RWPE2 (cell line): ENCODE measurements at regions not wholly inside any gene's neighbourhood (a gene's known extent, or its start where the extent isn't known, plus 50 kb on each side); places are given as distances from the start of the nearest gene placed in this dataset.
A peak's percentile ranks its signal among the peaks of the same experiment; 100 is the strongest.
"Not testable (repeated sequence)": the region's sequence is repeated elsewhere in the genome, so short reads cannot be mapped to it uniquely, and the experiment has no call there.

ENCODE experiments used
- ATAC-seq: fragments of 200-7000 bp; cut with Tn5 transposase; 3 replicates; pipeline ENCODE4 v1.9.1; 2021; ENCODE audit warnings: low read depth
- DNase-seq: peaks from one replicate; pipeline ENCODE4 v3.0.0-alpha.2; 2020; ENCODE audit warnings: low spot score
- H3K27ac ChIP-seq: fragments of 450-650 bp; 2 replicates; pipeline ENCODE4 v1.5.1; 2017; ENCODE audit warnings: mild to moderate bottlenecking; ENCODE audit not compliant: poor library complexity, severe bottlenecking
- H3K27me3 ChIP-seq: fragments of 250-450 bp; sonication (Bioruptor Pico); 2 replicates; pipeline ENCODE4 v1.5.1; 2021; ENCODE audit warnings: mild to moderate bottlenecking, moderate library complexity; ENCODE audit not compliant: insufficient read depth, poor library complexity, severe bottlenecking
- H3K36me3 ChIP-seq: fragments of 250-450 bp; sonication (Bioruptor Pico); 2 replicates; pipeline ENCODE4 v1.5.1; 2020; ENCODE audit warnings: low read depth, mild to moderate bottlenecking, moderate library complexity
- H3K4me1 ChIP-seq: fragments of 250-450 bp; sonication (Bioruptor Pico); 2 replicates; pipeline ENCODE4 v1.5.1; 2021; ENCODE audit warnings: mild to moderate bottlenecking, moderate library complexity; ENCODE audit not compliant: insufficient read depth, poor library complexity, severe bottlenecking
- H3K4me3 ChIP-seq: fragments of 250-450 bp; sonication (Bioruptor Pico); 2 replicates; pipeline ENCODE4 v1.5.1; 2021; ENCODE audit warnings: mild to moderate bottlenecking, moderate library complexity; ENCODE audit not compliant: severe bottlenecking
- H3K9me3 ChIP-seq: fragments of 250-450 bp; sonication (Bioruptor Pico); 2 replicates; pipeline ENCODE4 v1.5.1; 2021; ENCODE audit warnings: mild to moderate bottlenecking, moderate library complexity; ENCODE audit not compliant: severe bottlenecking

GRCh38 chr1:146672608-146673007 lies 265.5 kb upstream of the NBPF12 start:
- H3K27me3 ChIP-seq, H3K36me3 ChIP-seq, H3K4me1 ChIP-seq, H3K9me3 ChIP-seq, H3K27ac ChIP-seq, H3K4me3 ChIP-seq, DNase-seq: not testable (repeated sequence)
- ATAC-seq = peak; percentile 86

GRCh38 chr1:146671588-146671987 lies 266.5 kb upstream of the NBPF12 start:
- DNase-seq, H3K27ac ChIP-seq, H3K4me3 ChIP-seq, H3K27me3 ChIP-seq, H3K36me3 ChIP-seq, H3K9me3 ChIP-seq, ATAC-seq, H3K4me1 ChIP-seq: not testable (repeated sequence)

GRCh38 chr1:146670832-146671566 lies 267.1 kb upstream of the NBPF12 start:
- H3K27ac ChIP-seq, H3K27me3 ChIP-seq, H3K9me3 ChIP-seq, H3K4me1 ChIP-seq, ATAC-seq, DNase-seq, H3K4me3 ChIP-seq, H3K36me3 ChIP-seq: not testable (repeated sequence)

- not testable (repeated sequence) for DNase-seq, H3K9me3 ChIP-seq, H3K4me1 ChIP-seq, H3K4me3 ChIP-seq, H3K27ac ChIP-seq, ATAC-seq, H3K36me3 ChIP-seq, H3K27me3 ChIP-seq
Measured at GRCh38 chr1:146666275-146666674, 271.8 kb upstream of the NBPF12 start.

GRCh38 chr1:146660242-146660641 lies 277.9 kb upstream of the NBPF12 start:
- not testable (repeated sequence) for H3K36me3 ChIP-seq, H3K9me3 ChIP-seq, H3K27ac ChIP-seq, DNase-seq, ATAC-seq, H3K27me3 ChIP-seq, H3K4me3 ChIP-seq, H3K4me1 ChIP-seq

- not testable (repeated sequence) for H3K36me3 ChIP-seq, DNase-seq, H3K4me3 ChIP-seq, H3K4me1 ChIP-seq, ATAC-seq, H3K9me3 ChIP-seq, H3K27me3 ChIP-seq, H3K27ac ChIP-seq
Measured at GRCh38 chr1:146656356-146657060, 281.6 kb upstream of the NBPF12 start.

- H3K4me3 ChIP-seq, ATAC-seq, H3K36me3 ChIP-seq, H3K27ac ChIP-seq, H3K4me1 ChIP-seq, DNase-seq, H3K27me3 ChIP-seq, H3K9me3 ChIP-seq: not testable (repeated sequence)
Measured at GRCh38 chr1:146654763-146655162, 283.4 kb upstream of the NBPF12 start.

- H3K27me3 ChIP-seq, H3K36me3 ChIP-seq, H3K9me3 ChIP-seq, H3K4me3 ChIP-seq, H3K4me1 ChIP-seq, H3K27ac ChIP-seq, DNase-seq, ATAC-seq: not testable (repeated sequence)
Measured at GRCh38 chr1:146645978-146646604, 292.0 kb upstream of the NBPF12 start.

- H3K9me3 ChIP-seq, H3K36me3 ChIP-seq, H3K4me1 ChIP-seq, H3K27ac ChIP-seq, ATAC-seq, DNase-seq, H3K4me3 ChIP-seq, H3K27me3 ChIP-seq: not testable (repeated sequence)
Measured at GRCh38 chr1:146641534-146641933, 296.6 kb upstream of the NBPF12 start.

GRCh38 chr1:146640671-146641070 lies 297.5 kb upstream of the NBPF12 start:
- H3K27ac ChIP-seq, H3K4me1 ChIP-seq, H3K36me3 ChIP-seq, H3K27me3 ChIP-seq, H3K4me3 ChIP-seq, ATAC-seq, DNase-seq, H3K9me3 ChIP-seq: not testable (repeated sequence)

GRCh38 chr1:146630302-146630701 lies 307.8 kb upstream of the NBPF12 start:
- not testable (repeated sequence) for H3K4me1 ChIP-seq, H3K4me3 ChIP-seq, ATAC-seq, H3K9me3 ChIP-seq, DNase-seq, H3K27me3 ChIP-seq, H3K36me3 ChIP-seq, H3K27ac ChIP-seq
